ENCODE measurements at regions not wholly inside any gene's neighbourhood (a gene's known extent, or its start where the extent isn't known, plus 50 kb on each side); places are given as distances from the start of the nearest gene placed in this dataset.
A peak's percentile ranks its signal among the peaks of the same experiment; 100 is the strongest.

DNA sequence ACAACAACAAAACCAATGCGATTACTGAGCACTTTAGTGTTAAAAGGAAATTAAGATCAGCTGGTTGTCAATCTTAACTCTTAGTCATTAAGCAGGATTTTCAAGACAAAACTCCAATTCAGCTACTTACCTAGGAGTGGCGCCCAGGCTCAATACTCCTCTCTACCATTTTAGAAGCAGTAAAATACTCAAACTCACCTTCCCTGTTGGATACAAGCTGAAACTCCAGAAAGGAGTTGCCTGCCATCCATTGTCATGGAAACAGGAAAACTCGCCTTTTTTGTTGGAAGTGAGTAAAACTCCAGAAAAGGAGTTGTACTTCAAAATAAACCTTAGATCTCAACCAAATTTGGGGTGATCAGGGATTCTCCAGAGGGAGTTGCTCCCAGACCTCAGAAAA is 127.0 kb upstream of the F3 start:
- Histone ChIP-seq H3K9me3 (no peaks in the 10 kb centered on the region), H3K27ac (no peak overlapping the region), H3K27me3 (no peaks in the 10 kb centered on the region), H3K36me3 (ENCODE audit: low read depth, missing control alignments) (no peaks in the 10 kb centered on the region), H3K4me1 (peaks cover 9% of the 10 kb centered on the region), H3K4me3 (no peak overlapping the region)
- TF ChIP-seq POLR2A (IDR thresholded peaks at IDR 0.05) = no peak
- TF ChIP-seq, protein P1, sequence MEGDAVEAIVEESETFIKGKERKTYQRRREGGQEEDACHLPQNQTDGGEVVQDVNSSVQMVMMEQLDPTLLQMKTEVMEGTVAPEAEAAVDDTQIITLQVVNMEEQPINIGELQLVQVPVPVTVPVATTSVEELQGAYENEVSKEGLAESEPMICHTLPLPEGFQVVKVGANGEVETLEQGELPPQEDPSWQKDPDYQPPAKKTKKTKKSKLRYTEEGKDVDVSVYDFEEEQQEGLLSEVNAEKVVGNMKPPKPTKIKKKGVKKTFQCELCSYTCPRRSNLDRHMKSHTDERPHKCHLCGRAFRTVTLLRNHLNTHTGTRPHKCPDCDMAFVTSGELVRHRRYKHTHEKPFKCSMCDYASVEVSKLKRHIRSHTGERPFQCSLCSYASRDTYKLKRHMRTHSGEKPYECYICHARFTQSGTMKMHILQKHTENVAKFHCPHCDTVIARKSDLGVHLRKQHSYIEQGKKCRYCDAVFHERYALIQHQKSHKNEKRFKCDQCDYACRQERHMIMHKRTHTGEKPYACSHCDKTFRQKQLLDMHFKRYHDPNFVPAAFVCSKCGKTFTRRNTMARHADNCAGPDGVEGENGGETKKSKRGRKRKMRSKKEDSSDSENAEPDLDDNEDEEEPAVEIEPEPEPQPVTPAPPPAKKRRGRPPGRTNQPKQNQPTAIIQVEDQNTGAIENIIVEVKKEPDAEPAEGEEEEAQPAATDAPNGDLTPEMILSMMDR (IDR thresholded peaks at IDR 0.05) = no peak
- intact Hi-C loops (cut with DNase I; ENCODE audit: low total_unique reads) = no loop called here
- 87 to 99% methylated on average over 3 of the region's 3 CpGs for WGBS, 2 donors
- no peak for DNase-seq

DNA sequence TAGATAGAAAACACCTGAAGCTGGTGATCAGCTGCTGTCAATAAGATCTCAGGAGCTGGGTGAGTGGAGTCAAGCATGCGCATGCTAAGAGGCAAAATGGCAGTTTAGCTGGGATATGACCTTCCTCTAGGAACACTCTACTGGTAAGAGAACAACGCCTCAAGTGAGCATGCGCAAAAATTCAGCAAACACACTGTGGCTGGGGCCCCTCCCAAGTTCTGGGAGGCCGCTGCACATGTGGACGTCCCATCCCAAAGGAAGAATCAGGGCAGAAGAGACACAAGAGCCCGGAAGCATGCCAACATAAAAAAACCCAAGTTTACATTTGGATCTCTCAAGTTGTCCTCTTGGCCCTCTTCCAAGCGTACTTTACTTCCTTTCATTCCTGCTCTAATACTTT is 126.3 kb upstream of the F3 start:
- Histone ChIP-seq H3K36me3 (ENCODE audit: low read depth, missing control alignments) (no peaks in the 10 kb centered on the region), H3K27ac (no peak overlapping the region), H3K27me3 (no peaks in the 10 kb centered on the region), H3K4me1 (peaks cover 9% of the 10 kb centered on the region), H3K9me3 (no peaks in the 10 kb centered on the region), H3K4me3 (no peak overlapping the region)
- 63 to 85% methylated on average over 7 of the region's 7 CpGs for WGBS, 2 donors
- TF ChIP-seq, protein P1 (IDR thresholded peaks at IDR 0.05) = no peak
- TF ChIP-seq POLR2A (IDR thresholded peaks at IDR 0.05) = no peak
- intact Hi-C loops (cut with DNase I; ENCODE audit: low total_unique reads) = no loop called here
- no peak for DNase-seq

- no peak for TF ChIP-seq POLR2A (IDR thresholded peaks at IDR 0.05)
- TF ChIP-seq, protein P1 (IDR thresholded peaks at IDR 0.05) = no peak
- H3K27me3 ChIP-seq = no peaks in the 10 kb centered on the region
- peaks cover 9% of the 10 kb centered on the region for H3K4me1 ChIP-seq
- H3K27ac ChIP-seq = no peak overlapping the region
- DNase-seq = no peak
- WGBS, 2 donors = 96 to 100% methylated on average over 1 of the region's 1 CpG
- no peaks in the 10 kb centered on the region for H3K36me3 ChIP-seq (ENCODE audit: low read depth, missing control alignments)
- H3K9me3 ChIP-seq = no peaks in the 10 kb centered on the region
- H3K4me3 ChIP-seq = no peak overlapping the region
- intact Hi-C loops (cut with DNase I; ENCODE audit: low total_unique reads) = no loop called here
These were observed 125.2 kb upstream of the F3 start for GRCh38 chr1:94666797-94667196.

GRCh38 chr1:94661431-94661932 is 119.9 kb upstream of the F3 start:
- peaks cover 20% of the 10 kb centered on the region for H3K4me1 ChIP-seq
- 35 to 39% methylated on average over 2 of the region's 2 CpGs for WGBS, 2 donors
- no peaks in the 10 kb centered on the region for H3K9me3 ChIP-seq
- no peak overlapping the region for H3K4me3 ChIP-seq
- no peak for DNase-seq
- peak overlapping the region; percentile 34 to 72 for H3K27ac ChIP-seq
- intact Hi-C loops (cut with DNase I; ENCODE audit: low total_unique reads) = no loop called here
- no peaks in the 10 kb centered on the region for H3K36me3 ChIP-seq (ENCODE audit: low read depth, missing control alignments)
- TF ChIP-seq POLR2A (IDR thresholded peaks at IDR 0.05) = no peak
- TF ChIP-seq, protein P1 (IDR thresholded peaks at IDR 0.05) = no peak
- H3K27me3 ChIP-seq = no peaks in the 10 kb centered on the region

GRCh38 chr1:94660994-94661393 is 119.4 kb upstream of the F3 start:
- Histone ChIP-seq H3K9me3 (no peaks in the 10 kb centered on the region), H3K4me1 (peaks cover 20% of the 10 kb centered on the region), H3K36me3 (ENCODE audit: low read depth, missing control alignments) (no peaks in the 10 kb centered on the region), H3K27ac (peak overlapping the region; percentile 34 to 72), H3K4me3 (no peak overlapping the region), H3K27me3 (no peaks in the 10 kb centered on the region)
- no peak for DNase-seq
- TF ChIP-seq, protein P1 (IDR thresholded peaks at IDR 0.05) = no peak
- intact Hi-C loops (cut with DNase I; ENCODE audit: low total_unique reads) = no loop called here

Data from testis (tissue), 2 donors.